ENCODE measurements at regions not wholly inside any gene's neighbourhood (a gene's known extent, or its start where the extent isn't known, plus 50 kb on each side); places are given as distances from the start of the nearest gene placed in this dataset.

DNA sequence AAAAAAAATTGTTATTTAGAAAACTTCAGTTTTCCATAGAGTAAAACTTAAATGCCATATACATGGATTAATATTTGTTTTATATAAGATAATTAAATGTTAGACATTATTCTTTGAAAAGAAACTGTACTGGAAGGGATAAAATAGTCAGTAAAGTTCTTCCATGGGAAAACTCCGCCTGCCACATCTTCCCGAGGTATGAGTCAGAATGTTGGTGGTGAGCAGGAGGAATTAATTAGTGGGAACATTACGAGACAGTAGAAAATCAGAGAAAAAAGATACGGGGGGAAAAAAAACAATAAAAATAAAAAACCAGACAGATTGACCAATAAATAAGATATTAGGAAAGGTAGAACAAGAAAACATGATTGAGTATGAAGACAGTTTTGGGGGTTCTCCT is 930.3 kb upstream of the C9orf72 start:
- TF ChIP-seq, protein P1, sequence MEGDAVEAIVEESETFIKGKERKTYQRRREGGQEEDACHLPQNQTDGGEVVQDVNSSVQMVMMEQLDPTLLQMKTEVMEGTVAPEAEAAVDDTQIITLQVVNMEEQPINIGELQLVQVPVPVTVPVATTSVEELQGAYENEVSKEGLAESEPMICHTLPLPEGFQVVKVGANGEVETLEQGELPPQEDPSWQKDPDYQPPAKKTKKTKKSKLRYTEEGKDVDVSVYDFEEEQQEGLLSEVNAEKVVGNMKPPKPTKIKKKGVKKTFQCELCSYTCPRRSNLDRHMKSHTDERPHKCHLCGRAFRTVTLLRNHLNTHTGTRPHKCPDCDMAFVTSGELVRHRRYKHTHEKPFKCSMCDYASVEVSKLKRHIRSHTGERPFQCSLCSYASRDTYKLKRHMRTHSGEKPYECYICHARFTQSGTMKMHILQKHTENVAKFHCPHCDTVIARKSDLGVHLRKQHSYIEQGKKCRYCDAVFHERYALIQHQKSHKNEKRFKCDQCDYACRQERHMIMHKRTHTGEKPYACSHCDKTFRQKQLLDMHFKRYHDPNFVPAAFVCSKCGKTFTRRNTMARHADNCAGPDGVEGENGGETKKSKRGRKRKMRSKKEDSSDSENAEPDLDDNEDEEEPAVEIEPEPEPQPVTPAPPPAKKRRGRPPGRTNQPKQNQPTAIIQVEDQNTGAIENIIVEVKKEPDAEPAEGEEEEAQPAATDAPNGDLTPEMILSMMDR (IDR thresholded peaks at IDR 0.05; ENCODE audit: low read length), result no peak
- no peak for TF ChIP-seq EZH2 (IDR thresholded peaks at IDR 0.05; ENCODE audit: borderline replicate concordance, low read length)
